Neutrophil (primary cell): ENCODE measurements at regions not wholly inside any gene's neighbourhood (a gene's known extent, or its start where the extent isn't known, plus 50 kb on each side); places are given as distances from the start of the nearest gene placed in this dataset.

Experiments
- H3K27ac ChIP-seq: fragments of 200-600 bp; sonication (generic); 2 replicates; pipeline ENCODE4 v1.5.1; 2016; ENCODE audit warnings: mild to moderate bottlenecking, moderate library complexity
- H3K27me3 ChIP-seq: fragments of 200-600 bp; sonication (generic); 2 replicates; pipeline ENCODE4 v1.6.0; 2016; ENCODE audit warnings: mild to moderate bottlenecking
- H3K36me3 ChIP-seq: fragments of 200-600 bp; sonication (generic); 2 replicates; pipeline ENCODE4 v1.5.1; 2017
- H3K4me1 ChIP-seq, 2 experiments: fragments of 200-600 bp in 1 of 2; sonication (generic) in 1 of 2; 1 replicate in 1 of 2; 2 replicates in 1 of 2; pipeline versions ENCODE4 v1.5.1 to v1.6.1; 2013 to 2016; ENCODE audit warnings: low read depth in 1 of 2, low read length in 1 of 2, mild to moderate bottlenecking in 1 of 2, moderate library complexity in 1 of 2; ENCODE audit not compliant: control insufficient read depth in 1 of 2, insufficient read depth in 1 of 2
- H3K4me3 ChIP-seq, 2 experiments: fragments of 200-600 bp in 1 of 2; sonication (generic) in 1 of 2; 1 replicate in 1 of 2; 2 replicates in 1 of 2; pipeline ENCODE4 v1.5.1; 2013 to 2016; ENCODE audit warnings: low read depth in 1 of 2, low read length in 1 of 2, mild to moderate bottlenecking in 1 of 2, moderate library complexity in 1 of 2
- H3K9me3 ChIP-seq: fragments of 200-600 bp; sonication (generic); 2 replicates; pipeline ENCODE4 v1.5.1; 2016
- CTCF ChIP-seq: fragments of 200-600 bp; sonication (generic); IDR thresholded peaks from 2 replicates; pipeline ENCODE4 v1.5.1; 2016; ENCODE audit warnings: antibody characterized with exemption

GRCh38 chr2:607709-608108 is 69.5 kb downstream of the TMEM18 start:
- no peaks in the 10 kb centered on the region for H3K36me3 ChIP-seq
- H3K9me3 ChIP-seq = no peaks in the 10 kb centered on the region
- H3K4me1 ChIP-seq = no peaks in the 10 kb centered on the region
- H3K27me3 ChIP-seq = no peaks in the 10 kb centered on the region
- no peak overlapping the region for H3K4me3 ChIP-seq
- no peak for TF ChIP-seq CTCF
- H3K27ac ChIP-seq = no peak overlapping the region

- H3K4me3 ChIP-seq = no peak overlapping the region
- H3K9me3 ChIP-seq = no peaks in the 10 kb centered on the region
- H3K4me1 ChIP-seq = no peaks in the 10 kb centered on the region
- no peaks in the 10 kb centered on the region for H3K27me3 ChIP-seq
- TF ChIP-seq CTCF = no peak
- no peak overlapping the region for H3K27ac ChIP-seq
- no peaks in the 10 kb centered on the region for H3K36me3 ChIP-seq
These were observed 70.0 kb downstream of the TMEM18 start for GRCh38 chr2:607172-607571.

DNA sequence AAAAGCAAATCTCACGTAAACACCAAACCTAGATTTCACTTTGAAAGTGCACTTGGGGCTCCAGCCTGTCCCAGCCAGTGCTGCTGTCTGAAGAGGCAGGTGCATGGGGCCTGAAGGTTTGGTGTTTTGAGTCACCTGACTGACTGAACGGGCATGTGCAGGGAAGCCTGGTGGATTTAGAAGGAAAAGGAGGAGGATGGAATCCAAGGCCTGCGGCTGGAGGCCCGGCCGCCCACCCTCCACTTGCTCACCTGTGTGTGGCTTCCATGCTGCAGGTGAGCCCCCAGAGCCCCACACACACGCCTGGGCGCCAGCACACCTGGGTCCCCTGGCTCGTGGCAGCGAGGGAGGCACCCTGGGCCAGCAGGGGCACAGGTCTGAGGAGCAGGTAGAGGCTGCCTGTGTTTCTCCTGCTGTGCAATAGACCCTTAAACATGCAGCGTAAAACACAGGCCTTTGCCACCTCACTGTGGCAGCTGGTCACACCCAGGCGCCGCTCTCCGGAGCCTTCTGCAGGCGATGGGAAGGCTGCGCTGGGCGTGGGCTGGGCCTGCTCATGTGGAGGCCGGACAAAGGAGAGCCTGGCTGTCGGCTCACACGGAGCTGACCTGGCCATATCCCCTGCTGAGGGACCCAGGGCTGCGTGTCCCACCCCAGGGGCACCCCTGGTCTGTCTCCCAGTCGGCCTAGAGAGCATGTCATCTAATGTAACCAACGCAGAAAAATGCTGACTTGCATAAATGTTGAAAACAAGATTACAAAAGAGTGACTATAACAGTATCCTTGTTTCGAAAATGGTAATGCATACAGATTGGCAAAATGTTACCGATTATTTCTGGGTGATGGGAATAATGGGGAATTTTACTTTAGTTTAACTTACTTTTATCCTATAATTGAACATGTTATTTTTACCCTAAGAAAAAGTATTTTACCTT is 71.3 kb downstream of the TMEM18 start:
- H3K36me3 ChIP-seq = no peaks in the 10 kb centered on the region
- no peak overlapping the region for H3K4me3 ChIP-seq
- TF ChIP-seq CTCF = no peak
- H3K27me3 ChIP-seq = no peaks in the 10 kb centered on the region
- no peaks in the 10 kb centered on the region for H3K4me1 ChIP-seq
- no peak overlapping the region for H3K27ac ChIP-seq
- no peaks in the 10 kb centered on the region for H3K9me3 ChIP-seq

GRCh38 chr2:604854-605524 is 72.2 kb downstream of the TMEM18 start:
- TF ChIP-seq CTCF = no peak
- H3K27ac ChIP-seq = no peak overlapping the region
- H3K27me3 ChIP-seq = no peaks in the 10 kb centered on the region
- H3K4me3 ChIP-seq = no peak overlapping the region
- no peaks in the 10 kb centered on the region for H3K9me3 ChIP-seq
- no peaks in the 10 kb centered on the region for H3K36me3 ChIP-seq
- no peaks in the 10 kb centered on the region for H3K4me1 ChIP-seq

DNA sequence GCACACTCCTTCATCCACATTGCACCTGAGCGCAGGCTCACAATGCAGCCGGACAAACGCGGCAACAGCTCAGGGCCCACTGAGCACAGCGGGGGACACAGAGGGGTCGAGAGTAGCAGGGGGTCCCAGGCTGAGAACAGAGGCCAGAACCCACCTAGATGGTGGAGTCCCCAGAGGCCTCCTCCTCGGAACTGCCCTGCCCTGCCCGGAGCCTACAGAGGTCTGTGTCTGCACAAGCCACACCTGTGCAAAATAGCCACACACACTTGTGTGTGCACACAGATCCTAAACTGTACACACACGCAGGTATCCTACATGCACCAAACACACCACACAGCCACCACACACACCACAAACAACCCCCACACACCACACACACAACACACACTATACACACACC is 72.8 kb downstream of the TMEM18 start:
- H3K36me3 ChIP-seq = no peaks in the 10 kb centered on the region
- H3K27ac ChIP-seq = no peak overlapping the region
- no peaks in the 10 kb centered on the region for H3K9me3 ChIP-seq
- no peak overlapping the region for H3K4me3 ChIP-seq
- no peaks in the 10 kb centered on the region for H3K4me1 ChIP-seq
- TF ChIP-seq CTCF = no peak
- H3K27me3 ChIP-seq = no peaks in the 10 kb centered on the region
